ENCODE measurements at regions not wholly inside any gene's neighbourhood (a gene's known extent, or its start where the extent isn't known, plus 50 kb on each side); places are given as distances from the start of the nearest gene placed in this dataset.
"Not testable (repeated sequence)": the region's sequence is repeated elsewhere in the genome, so short reads cannot be mapped to it uniquely, and the experiment has no call there.

DNA sequence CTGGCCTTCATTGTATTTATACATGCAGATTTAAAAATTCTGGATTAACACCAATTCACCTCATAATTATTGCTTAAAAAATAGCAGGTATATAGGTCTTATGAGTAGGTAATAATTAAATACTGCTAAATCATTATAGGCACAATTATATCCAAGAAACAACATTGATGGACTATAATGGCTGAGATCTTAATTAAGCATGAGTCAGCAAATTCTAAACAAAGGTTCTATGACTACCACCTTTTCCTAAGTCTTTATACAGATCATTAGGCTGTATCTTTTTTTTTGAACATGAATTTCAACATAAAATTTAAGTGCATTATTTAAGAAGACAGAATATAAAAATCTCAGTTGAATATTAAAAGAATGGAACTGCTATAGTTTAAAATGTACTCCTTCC lies 1678.7 kb upstream of the PCDH10 start:
- TF ChIP-seq, protein P1, sequence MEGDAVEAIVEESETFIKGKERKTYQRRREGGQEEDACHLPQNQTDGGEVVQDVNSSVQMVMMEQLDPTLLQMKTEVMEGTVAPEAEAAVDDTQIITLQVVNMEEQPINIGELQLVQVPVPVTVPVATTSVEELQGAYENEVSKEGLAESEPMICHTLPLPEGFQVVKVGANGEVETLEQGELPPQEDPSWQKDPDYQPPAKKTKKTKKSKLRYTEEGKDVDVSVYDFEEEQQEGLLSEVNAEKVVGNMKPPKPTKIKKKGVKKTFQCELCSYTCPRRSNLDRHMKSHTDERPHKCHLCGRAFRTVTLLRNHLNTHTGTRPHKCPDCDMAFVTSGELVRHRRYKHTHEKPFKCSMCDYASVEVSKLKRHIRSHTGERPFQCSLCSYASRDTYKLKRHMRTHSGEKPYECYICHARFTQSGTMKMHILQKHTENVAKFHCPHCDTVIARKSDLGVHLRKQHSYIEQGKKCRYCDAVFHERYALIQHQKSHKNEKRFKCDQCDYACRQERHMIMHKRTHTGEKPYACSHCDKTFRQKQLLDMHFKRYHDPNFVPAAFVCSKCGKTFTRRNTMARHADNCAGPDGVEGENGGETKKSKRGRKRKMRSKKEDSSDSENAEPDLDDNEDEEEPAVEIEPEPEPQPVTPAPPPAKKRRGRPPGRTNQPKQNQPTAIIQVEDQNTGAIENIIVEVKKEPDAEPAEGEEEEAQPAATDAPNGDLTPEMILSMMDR (conservative IDR thresholded peaks at IDR 0.05), result no peak
- no peak overlapping the region for H3K27ac ChIP-seq

DNA sequence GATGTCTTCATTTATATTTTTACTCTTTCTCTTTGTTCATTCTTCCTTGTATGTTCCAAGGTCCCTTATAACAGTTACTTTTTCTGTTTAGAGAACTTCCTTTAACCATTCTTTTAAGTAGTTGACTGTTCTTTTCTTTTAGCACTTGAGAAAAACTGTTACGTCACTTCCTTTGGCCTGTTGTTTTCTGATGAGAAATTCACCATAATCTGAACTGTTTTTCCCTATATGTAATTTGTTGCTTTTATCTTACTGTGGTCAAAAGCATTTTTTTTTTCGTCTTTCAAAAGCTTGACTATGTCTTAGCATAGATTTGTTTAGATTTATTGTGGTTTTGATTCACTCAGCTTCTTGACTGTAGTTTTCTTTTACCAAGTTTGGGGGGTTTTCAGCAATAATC lies 1660.3 kb upstream of the PCDH10 start:
- no peak overlapping the region for H3K27ac ChIP-seq
- TF ChIP-seq, protein P1 (conservative IDR thresholded peaks at IDR 0.05), result no peak

DNA sequence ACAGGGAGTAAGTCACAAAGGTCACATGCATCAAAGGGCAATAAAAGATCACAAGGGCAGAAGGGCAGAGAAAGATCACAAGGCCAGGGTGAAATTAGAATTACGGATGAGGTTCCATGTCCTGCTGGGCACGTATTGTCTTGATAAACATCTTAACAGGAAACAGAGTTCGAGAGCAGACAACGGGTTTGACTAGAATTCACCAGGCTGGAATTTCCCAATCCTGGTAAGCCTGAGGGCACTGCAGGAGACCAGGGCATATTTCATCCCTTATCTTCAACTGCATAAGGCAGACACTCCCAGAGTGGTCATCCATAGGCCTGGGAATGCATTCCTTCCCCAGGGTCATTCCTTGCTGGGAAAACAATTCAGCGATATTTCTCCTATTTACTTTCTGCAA lies 1652.9 kb upstream of the PCDH10 start:
- H3K27ac ChIP-seq, result not testable (repeated sequence)

DNA sequence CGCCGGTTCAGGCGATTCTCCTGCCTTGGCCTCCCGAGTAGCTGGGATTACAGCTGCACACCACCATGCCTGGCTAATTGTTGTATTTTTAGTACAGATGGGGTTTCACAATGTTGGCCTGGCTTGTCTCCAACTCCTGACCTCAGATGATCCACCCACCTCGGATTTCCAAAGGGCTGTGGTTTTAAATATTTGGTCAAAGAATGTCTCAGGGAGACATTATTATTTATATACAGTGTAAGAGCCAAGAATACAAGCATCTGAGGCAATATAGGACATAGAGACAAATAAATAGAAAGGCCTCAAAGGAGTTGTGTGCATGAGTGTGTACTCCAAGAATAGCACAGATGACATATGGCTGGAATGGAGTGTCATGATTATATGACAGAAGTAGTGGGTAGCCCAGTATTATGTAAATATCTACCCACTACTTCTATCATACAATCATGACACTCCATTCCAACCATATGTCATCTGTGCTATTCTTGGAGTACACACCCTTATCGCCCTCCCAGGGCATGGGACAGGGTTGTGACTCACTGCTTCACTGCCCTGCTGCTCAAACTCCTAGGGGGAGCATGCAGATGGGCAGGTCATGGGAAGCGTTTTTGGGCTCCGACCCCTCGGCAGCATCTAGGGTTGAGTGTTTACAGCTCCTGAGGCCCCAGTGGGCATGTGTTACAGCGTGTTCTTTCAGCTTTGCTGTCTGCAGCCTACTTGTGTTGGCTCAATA lies 1649.8 kb upstream of the PCDH10 start:
- H3K27ac ChIP-seq, result no peak overlapping the region

DNA sequence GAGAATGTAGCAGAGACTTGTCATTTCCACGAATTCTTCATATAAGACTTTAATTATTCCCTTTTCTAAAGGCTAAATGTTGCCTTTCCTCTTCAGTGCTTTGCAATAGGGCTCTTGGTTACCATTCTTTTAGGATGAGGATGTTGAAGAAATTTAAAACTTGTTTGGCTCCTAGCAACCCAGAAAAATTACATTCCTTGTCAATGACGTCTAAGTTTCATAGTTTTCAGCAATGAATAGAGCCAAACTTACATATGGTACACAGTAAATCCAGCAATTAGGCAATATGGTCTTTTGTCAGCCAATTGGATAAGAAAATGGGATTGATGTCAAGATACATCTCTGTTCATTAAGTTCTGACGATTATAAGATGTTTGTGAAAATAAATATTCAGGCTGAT lies 1639.6 kb upstream of the PCDH10 start:
- H3K27ac ChIP-seq, result no peak overlapping the region
- TF ChIP-seq, protein P1 (conservative IDR thresholded peaks at IDR 0.05), result no peak

More for the DNA sequence above, 1649.8 kb upstream of the PCDH10 start:
- TF ChIP-seq, protein P1 (conservative IDR thresholded peaks at IDR 0.05), result no peak

DNA sequence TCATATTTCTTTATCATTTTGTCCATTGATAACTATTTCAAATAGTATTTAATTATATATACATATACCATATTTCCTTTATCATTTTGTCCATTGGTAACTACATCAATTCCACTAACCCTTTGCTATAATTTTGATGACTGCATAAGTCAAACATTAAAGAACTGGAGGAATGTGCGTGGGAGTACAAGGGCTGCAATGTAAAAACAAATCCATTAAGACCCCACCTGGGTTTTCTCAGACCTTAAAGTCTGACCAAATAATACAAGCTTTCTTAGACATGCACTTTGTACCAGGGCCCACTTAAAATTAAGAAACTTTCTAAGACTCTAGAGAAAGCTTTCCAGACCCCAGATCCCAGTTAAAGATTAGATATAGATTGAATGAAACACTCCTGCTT lies 1622.4 kb upstream of the PCDH10 start:
- TF ChIP-seq, protein P1 (conservative IDR thresholded peaks at IDR 0.05), result no peak
- H3K27ac ChIP-seq, result no peak overlapping the region

DNA sequence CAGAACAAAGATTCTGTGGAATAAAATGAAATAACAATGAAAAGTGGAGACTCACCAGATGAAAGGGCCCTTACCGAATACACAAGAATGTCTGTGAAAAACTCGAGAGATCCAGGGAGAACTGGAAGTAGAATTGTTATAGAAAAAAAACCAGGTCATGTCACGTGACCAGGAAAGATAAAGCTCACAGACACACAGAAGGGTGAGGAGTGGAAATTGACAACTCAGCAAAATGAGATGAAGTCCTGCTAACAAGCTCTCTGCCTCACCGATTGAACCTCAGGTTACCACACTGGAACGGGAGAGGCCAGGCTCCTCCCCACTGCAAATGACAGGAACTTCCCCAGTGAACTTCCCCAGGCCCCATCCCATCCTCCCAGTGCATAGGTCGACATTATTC lies 1618.0 kb upstream of the PCDH10 start:
- no peak overlapping the region for H3K27ac ChIP-seq
- TF ChIP-seq, protein P1 (conservative IDR thresholded peaks at IDR 0.05), result no peak

DNA sequence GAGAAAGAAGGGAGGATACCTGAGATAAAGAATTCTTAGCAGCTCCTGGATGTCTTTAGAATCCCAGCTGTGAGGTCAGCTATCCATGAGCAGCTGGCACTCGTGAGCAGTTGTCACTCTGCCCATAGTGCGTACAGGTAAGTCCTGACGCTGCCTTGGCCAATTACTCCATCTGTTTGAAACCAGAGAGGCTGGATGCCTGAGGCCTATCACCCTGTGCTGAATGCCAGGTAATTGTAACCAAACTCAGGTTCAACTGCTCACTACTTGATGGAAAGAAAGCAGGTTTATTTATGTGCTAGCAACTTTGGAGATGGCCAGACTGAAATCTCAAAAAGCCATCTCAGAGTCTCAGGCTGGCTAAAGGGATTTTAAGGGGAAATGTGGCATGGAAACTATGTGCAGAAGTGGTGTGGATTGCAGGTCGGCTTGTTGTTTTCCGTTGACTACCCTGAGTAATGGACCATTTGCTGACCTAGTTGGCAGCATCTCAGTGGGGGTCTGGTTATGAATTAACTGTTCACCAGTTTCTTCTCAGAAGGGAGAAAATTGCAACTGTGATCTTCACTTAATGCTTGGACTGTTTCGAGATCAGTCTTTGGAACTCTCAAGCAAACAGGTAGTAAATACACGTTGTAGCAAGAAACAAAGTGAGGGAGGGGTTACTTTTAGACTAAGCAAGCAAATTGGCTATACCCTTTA lies 1614.0 kb upstream of the PCDH10 start:
- TF ChIP-seq, protein P1 (conservative IDR thresholded peaks at IDR 0.05), result no peak
- no peak overlapping the region for H3K27ac ChIP-seq

All from VCaP (cell line).